ENCODE measurements at regions not wholly inside any gene's neighbourhood (a gene's known extent, or its start where the extent isn't known, plus 50 kb on each side); places are given as distances from the start of the nearest gene placed in this dataset.
A peak's percentile ranks its signal among the peaks of the same experiment; 100 is the strongest.

- no peaks in the 10 kb centered on the region for H3K9me3 ChIP-seq
- intact Hi-C loops (cut with DNase I) = no loop called here
- no peak overlapping the region for H3K27ac ChIP-seq
- no peaks in the 10 kb centered on the region for H3K27me3 ChIP-seq
- DNase-seq (no peak), ATAC-seq (no peak), FAIRE-seq (no peak)
- WGBS, 2 donors = 72 to 87% methylated on average over 2 of the region's 2 CpGs
- H3K4me1 ChIP-seq = no peaks in the 10 kb centered on the region
- H3K36me3 ChIP-seq = no peaks in the 10 kb centered on the region
- TF ChIP-seq CTCF (IDR thresholded peaks at IDR 0.05) = no peak
- no peak overlapping the region for H3K4me3 ChIP-seq
Measured at GRCh38 chr13:44321961-44322360, 51.7 kb upstream of the SERP2 start.

GRCh38 chr13:44322928-44323327 lies 50.7 kb upstream of the SERP2 start:
- Histone ChIP-seq H3K4me3 (no peak overlapping the region), H3K4me1 (no peaks in the 10 kb centered on the region), H3K36me3 (no peaks in the 10 kb centered on the region), H3K27ac (no peak overlapping the region), H3K27me3 (no peaks in the 10 kb centered on the region), H3K9me3 (no peaks in the 10 kb centered on the region)
- 62 to 69% methylated on average over 2 of the region's 2 CpGs for WGBS, 2 donors
- peak in 2 of 4 donors; percentile 49 to 64 for ATAC-seq
- intact Hi-C loops (cut with DNase I) = no loop called here
- FAIRE-seq = no peak
- no peak for TF ChIP-seq CTCF (IDR thresholded peaks at IDR 0.05)
- DNase-seq = no peak

GRCh38 chr13:44323754-44324153 lies 49.9 kb upstream of the SERP2 start:
- Histone ChIP-seq H3K27ac (no peak overlapping the region), H3K4me1 (no peaks in the 10 kb centered on the region), H3K36me3 (no peaks in the 10 kb centered on the region), H3K27me3 (no peaks in the 10 kb centered on the region), H3K9me3 (no peaks in the 10 kb centered on the region), H3K4me3 (no peak overlapping the region)
- 87 to 95% methylated on average over 1 of the region's 1 CpG for WGBS, 2 donors
- no peak for FAIRE-seq
- no peak for ATAC-seq
- intact Hi-C loops (cut with DNase I) = no loop called here
- no peak for DNase-seq
- TF ChIP-seq CTCF (IDR thresholded peaks at IDR 0.05) = no peak

Small RNA genes in the stretch of these regions (microRNA-seq; reads per million reads assigned to microRNA genes)
- gene MIR8079 = 0 reads per million in 2 donors
